H1 (cell line): ENCODE measurements at regions not wholly inside any gene's neighbourhood (a gene's known extent, or its start where the extent isn't known, plus 50 kb on each side); places are given as distances from the start of the nearest gene placed in this dataset.

Experiments used
- CTCF ChIP-seq, 3 experiments: IDR thresholded peaks; 1 replicate in 2 of 3; 2 replicates in 1 of 3; pipeline versions ENCODE4 v1.5.1 to v1.6.1; 2011; ENCODE audit warnings: low read length in 3 of 3, mild to moderate bottlenecking in 3 of 3, inconsistent platforms in 2 of 3, low read depth in 1 of 3, moderate library complexity in 1 of 3; ENCODE audit not compliant: insufficient read depth in 1 of 3; ENCODE audit errors: control extremely low read depth in 1 of 3
- EZH2 ChIP-seq: fragments of 200-600 bp; sonication (generic); IDR thresholded peaks from 2 replicates; pipeline ENCODE4 v1.7.1; 2012; ENCODE audit warnings: low read depth, mild to moderate bottlenecking, moderate library complexity, low read length, inconsistent platforms; ENCODE audit not compliant: severe bottlenecking
- JUND ChIP-seq: IDR thresholded peaks from 2 replicates; pipeline ENCODE4 v1.6.1; 2011; ENCODE audit warnings: mild to moderate bottlenecking, improper control_type of control experiment, low read length
- SIN3A ChIP-seq, 2 experiments: IDR thresholded peaks in 1 of 2; conservative IDR thresholded peaks in 1 of 2; 2 replicates each; pipeline ENCODE4 v1.6.1; 2011 to 2012; ENCODE audit warnings: low read length in 2 of 2, improper control_type of control experiment in 1 of 2, low read depth in 1 of 2, mild to moderate bottlenecking in 1 of 2
- TAF1 ChIP-seq: IDR thresholded peaks from 2 replicates; pipeline ENCODE4 v1.6.1; 2011; ENCODE audit warnings: mild to moderate bottlenecking, low read depth, low read length

- TF ChIP-seq TAF1 (no peak), JUND (no peak), CTCF (IDR thresholded peaks at IDR 0.05; ENCODE audit: control extremely low read depth in 1 of 3, insufficient read depth in 1 of 3, low read depth in 1 of 3, low read length in 3 of 3) (no peak), SIN3A (conservative IDR thresholded peaks at IDR 0.05 in 1 of 2, IDR thresholded peaks at IDR 0.05 in 1 of 2; ENCODE audit: low read depth in 1 of 2, low read length in 2 of 2) (no peak), EZH2 (no peak)
Observed at GRCh38 chr12:92008345-92008744, 137.3 kb downstream of the BTG1 start.
